Smooth muscle cell (in vitro differentiated cells): ENCODE measurements at regions not wholly inside any gene's neighbourhood (a gene's known extent, or its start where the extent isn't known, plus 50 kb on each side); places are given as distances from the start of the nearest gene placed in this dataset.

ENCODE experiments used
- DNase-seq: peaks from one replicate; lab custom pipeline; 2025; ENCODE audit not compliant: unreplicated experiment; lab: John Stamatoyannopoulos, UW
- H2AFZ ChIP-seq: fragments of 200-600 bp; sonication (generic); 2 replicates; pipeline ENCODE4 v1.6.0; 2016; ENCODE audit warnings: antibody characterized with exemption, low read depth, mild to moderate bottlenecking
- H3F3A ChIP-seq: fragments of 200-600 bp; sonication (generic); 2 replicates; pipeline ENCODE4 v1.6.0; 2017; ENCODE audit warnings: antibody characterized with exemption, low read depth
- H3K27ac ChIP-seq: fragments of 200-600 bp; sonication (generic); 2 replicates; pipeline ENCODE4 v1.5.1; 2016; ENCODE audit warnings: low read depth, mild to moderate bottlenecking
- H3K27me3 ChIP-seq: fragments of 200-600 bp; sonication (generic); 2 replicates; pipeline ENCODE4 v1.6.1; 2016; ENCODE audit warnings: low read depth, mild to moderate bottlenecking
- H3K36me3 ChIP-seq: fragments of 200-600 bp; sonication (generic); 2 replicates; pipeline ENCODE4 v1.5.1; 2016; ENCODE audit warnings: low read depth
- H3K4me1 ChIP-seq: fragments of 200-600 bp; sonication (generic); 2 replicates; pipeline ENCODE4 v1.5.1; 2016; ENCODE audit warnings: low read depth
- H3K4me2 ChIP-seq: fragments of 200-600 bp; sonication (generic); 2 replicates; pipeline ENCODE4 v1.6.0; 2016; ENCODE audit warnings: mild to moderate bottlenecking
- H3K4me3 ChIP-seq: fragments of 200-600 bp; sonication (generic); 2 replicates; pipeline ENCODE4 v1.5.1; 2016; ENCODE audit warnings: mild to moderate bottlenecking
- H3K79me2 ChIP-seq: fragments of 200-600 bp; sonication (generic); 2 replicates; pipeline ENCODE4 v1.6.0; 2016; ENCODE audit warnings: low read depth, mild to moderate bottlenecking
- H3K9ac ChIP-seq: fragments of 200-600 bp; sonication (generic); 2 replicates; pipeline ENCODE4 v1.6.0; 2016; ENCODE audit warnings: low read depth
- H3K9me3 ChIP-seq: fragments of 200-600 bp; sonication (generic); replicated peaks from 2 replicates; pipeline ENCODE4 v1.5.1; 2016; ENCODE audit warnings: low read depth
- H4K20me1 ChIP-seq: fragments of 200-600 bp; sonication (generic); 2 replicates; pipeline ENCODE4 v1.6.0; 2016; ENCODE audit warnings: low read depth
- WGBS: methylation state at CpG from one replicate; pipeline ENCODE4 v1.1.7; 2016; ENCODE audit warnings: low lambda C conversion rate; 5-methylcytosine and 5-hydroxymethylcytosine counted together
- TF ChIP-seq, protein P1 (sequence below): fragments of 200-600 bp; sonication (generic); IDR thresholded peaks from 2 replicates; pipeline ENCODE4 v1.5.1; 2017; ENCODE audit warnings: borderline replicate concordance, mild to moderate bottlenecking, antibody characterized with exemption; ENCODE audit not compliant: insufficient read depth, poor library complexity, severe bottlenecking

GRCh38 chr16:8005096-8005860 is 585.0 kb downstream of the TMEM114 start:
- Histone ChIP-seq H3K36me3 (no peaks in the 10 kb centered on the region), H3K4me3 (no peak overlapping the region), H3K4me1 (no peaks in the 10 kb centered on the region), H3F3A (no peaks in the 10 kb centered on the region), H3K79me2 (no peaks in the 10 kb centered on the region), H4K20me1 (no peaks in the 10 kb centered on the region), H3K27ac (no peak overlapping the region), H2AFZ (no peak overlapping the region), H3K9me3 (no peaks in the 10 kb centered on the region), H3K9ac (no peak overlapping the region), H3K27me3 (no peaks in the 10 kb centered on the region), H3K4me2 (no peak overlapping the region)
- WGBS: 83% methylated on average over 10 of the region's 10 CpGs
- TF ChIP-seq, protein P1, sequence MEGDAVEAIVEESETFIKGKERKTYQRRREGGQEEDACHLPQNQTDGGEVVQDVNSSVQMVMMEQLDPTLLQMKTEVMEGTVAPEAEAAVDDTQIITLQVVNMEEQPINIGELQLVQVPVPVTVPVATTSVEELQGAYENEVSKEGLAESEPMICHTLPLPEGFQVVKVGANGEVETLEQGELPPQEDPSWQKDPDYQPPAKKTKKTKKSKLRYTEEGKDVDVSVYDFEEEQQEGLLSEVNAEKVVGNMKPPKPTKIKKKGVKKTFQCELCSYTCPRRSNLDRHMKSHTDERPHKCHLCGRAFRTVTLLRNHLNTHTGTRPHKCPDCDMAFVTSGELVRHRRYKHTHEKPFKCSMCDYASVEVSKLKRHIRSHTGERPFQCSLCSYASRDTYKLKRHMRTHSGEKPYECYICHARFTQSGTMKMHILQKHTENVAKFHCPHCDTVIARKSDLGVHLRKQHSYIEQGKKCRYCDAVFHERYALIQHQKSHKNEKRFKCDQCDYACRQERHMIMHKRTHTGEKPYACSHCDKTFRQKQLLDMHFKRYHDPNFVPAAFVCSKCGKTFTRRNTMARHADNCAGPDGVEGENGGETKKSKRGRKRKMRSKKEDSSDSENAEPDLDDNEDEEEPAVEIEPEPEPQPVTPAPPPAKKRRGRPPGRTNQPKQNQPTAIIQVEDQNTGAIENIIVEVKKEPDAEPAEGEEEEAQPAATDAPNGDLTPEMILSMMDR: no peak
- DNase-seq: no peak

DNA sequence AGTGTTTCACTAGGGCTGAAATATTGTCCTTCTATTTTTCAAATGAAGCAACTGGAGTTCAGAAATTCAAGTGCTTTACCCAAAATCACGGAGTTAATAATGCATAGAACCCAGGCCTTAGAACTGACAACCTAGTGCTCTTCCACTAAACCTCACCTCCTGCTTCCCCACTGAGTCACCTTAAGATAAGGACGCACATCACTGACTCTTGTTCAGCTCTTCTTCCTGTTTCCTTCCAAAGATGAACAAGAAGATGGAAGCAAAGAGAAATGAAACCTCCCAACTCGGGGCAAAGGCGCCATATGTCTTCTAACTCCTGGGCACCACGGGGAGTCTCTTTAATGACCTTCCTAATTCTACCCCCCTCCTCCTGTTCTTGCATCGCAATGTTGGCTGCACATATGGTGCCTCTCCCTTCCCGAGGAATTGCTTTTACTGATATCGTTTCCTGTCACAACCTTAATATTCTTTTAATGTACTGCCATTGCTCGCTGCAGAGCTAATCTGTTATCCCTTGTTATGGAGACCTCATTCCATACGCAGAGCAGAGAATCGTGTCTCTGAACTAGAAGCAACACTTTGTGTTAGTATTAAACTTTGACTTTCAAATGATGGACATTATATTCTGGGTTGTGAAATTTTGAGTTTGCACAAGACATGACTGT is 591.4 kb downstream of the TMEM114 start:
- no peak for DNase-seq
- 86% methylated on average over 11 of the region's 11 CpGs for WGBS
- H4K20me1 ChIP-seq: no peaks in the 10 kb centered on the region
- H3K9ac ChIP-seq: no peak overlapping the region
- H3F3A ChIP-seq: no peaks in the 10 kb centered on the region
- TF ChIP-seq, protein P1: no peak
- H3K9me3 ChIP-seq: no peaks in the 10 kb centered on the region
- H3K36me3 ChIP-seq: no peaks in the 10 kb centered on the region
- H3K79me2 ChIP-seq: no peaks in the 10 kb centered on the region
- no peak overlapping the region for H2AFZ ChIP-seq
- H3K4me2 ChIP-seq: no peak overlapping the region
- no peak overlapping the region for H3K27ac ChIP-seq
- H3K4me3 ChIP-seq: no peak overlapping the region
- H3K27me3 ChIP-seq: no peaks in the 10 kb centered on the region
- no peaks in the 10 kb centered on the region for H3K4me1 ChIP-seq

GRCh38 chr16:7997966-7998365 is 592.3 kb downstream of the TMEM114 start:
- no peak for DNase-seq
- Histone ChIP-seq H3K27ac (no peak overlapping the region), H3K79me2 (no peaks in the 10 kb centered on the region), H3K4me2 (no peak overlapping the region), H3F3A (no peaks in the 10 kb centered on the region), H3K9me3 (no peaks in the 10 kb centered on the region), H3K4me1 (no peaks in the 10 kb centered on the region), H4K20me1 (no peaks in the 10 kb centered on the region), H3K36me3 (no peaks in the 10 kb centered on the region), H2AFZ (no peak overlapping the region), H3K9ac (no peak overlapping the region), H3K4me3 (no peak overlapping the region), H3K27me3 (no peaks in the 10 kb centered on the region)
- WGBS: 64% methylated on average over 4 of the region's 4 CpGs
- TF ChIP-seq, protein P1: no peak
